PC-3 (cell line): ENCODE measurements at regions not wholly inside any gene's neighbourhood (a gene's known extent, or its start where the extent isn't known, plus 50 kb on each side); places are given as distances from the start of the nearest gene placed in this dataset.
"Not testable (repeated sequence)": the region's sequence is repeated elsewhere in the genome, so short reads cannot be mapped to it uniquely, and the experiment has no call there.

Experiments used
- ATAC-seq: fragments of 200-7000 bp; cut with Tn5 transposase; 2 replicates; pipeline ENCODE4 v1.9.1; 2020; ENCODE audit warnings: mild to moderate bottlenecking, moderate library complexity
- BruUV-seq: library from RNA; stranded (reverse); fragments of 400-500 nt; replicated peaks from 2 replicates; lab custom pipeline; 2021; lab: Mats Ljungman, UMichigan
- CTCF ChIA-PET: fragments of 300-600 bp; sonication (Branson Sonifier 250); formaldehyde crosslinking; loops from one replicate; lab custom pipeline; 2022; ENCODE audit warnings: antibody characterized with exemption; lab: Charles Lee
- POLR2A ChIA-PET: fragments of 300-600 bp; sonication (Branson Sonifier 250); formaldehyde crosslinking; loops from one replicate; lab custom pipeline; 2022; ENCODE audit warnings: antibody characterized with exemption; ENCODE audit not compliant: unreplicated experiment; lab: Charles Lee
- DNase-seq: peaks from one replicate; pipeline ENCODE4 v3.0.0-alpha.2; 2015
- H2AFZ ChIP-seq: fragments of 300-600 bp; sonication (generic); 2 replicates; pipeline ENCODE4 v1.6.0; 2016; ENCODE audit warnings: antibody characterized with exemption, low read length
- H3F3A ChIP-seq: fragments of 300-600 bp; sonication (generic); one replicate; pipeline ENCODE4 v1.6.0; 2017; ENCODE audit warnings: antibody characterized with exemption, low read length, control low read depth, mild to moderate bottlenecking; ENCODE audit not compliant: unreplicated experiment
- H3K27ac ChIP-seq: fragments of 300-600 bp; sonication (generic); 2 replicates; pipeline ENCODE4 v1.5.1; 2016; ENCODE audit warnings: mild to moderate bottlenecking, low read length
- H3K27me3 ChIP-seq: fragments of 300-600 bp; sonication (generic); 2 replicates; pipeline ENCODE4 v1.6.1; 2016; ENCODE audit warnings: low read length, mixed read lengths
- H3K36me3 ChIP-seq: fragments of 300-600 bp; sonication (generic); 2 replicates; pipeline ENCODE4 v1.6.1; 2016; ENCODE audit warnings: low read depth, mixed run types, low read length, mixed read lengths
- H3K4me1 ChIP-seq: fragments of 300-600 bp; sonication (generic); 2 replicates; pipeline ENCODE4 v1.5.1; 2016; ENCODE audit warnings: low read length; ENCODE audit not compliant: insufficient read depth
- H3K4me2 ChIP-seq: fragments of 300-600 bp; sonication (generic); 2 replicates; pipeline ENCODE4 v1.6.0; 2016; ENCODE audit warnings: low read length
- H3K4me3 ChIP-seq: fragments of 300-600 bp; sonication (generic); 2 replicates; pipeline ENCODE4 v1.5.1; 2016; ENCODE audit warnings: mild to moderate bottlenecking, low read length, mixed read lengths
- H3K79me2 ChIP-seq: fragments of 300-600 bp; sonication (generic); 2 replicates; pipeline ENCODE4 v1.6.1; 2017; ENCODE audit warnings: low read length, mixed read lengths
- H3K9ac ChIP-seq: fragments of 300-600 bp; sonication (generic); 2 replicates; pipeline ENCODE4 v1.6.0; 2016; ENCODE audit warnings: mild to moderate bottlenecking, low read length
- H3K9me2 ChIP-seq: fragments of 300-600 bp; sonication (generic); replicated peaks from 2 replicates; pipeline ENCODE4 v1.6.1; 2016; ENCODE audit warnings: mixed run types, low read length, mixed read lengths
- H3K9me3 ChIP-seq: fragments of 300-600 bp; sonication (generic); 2 replicates; pipeline ENCODE4 v1.6.1; 2016; ENCODE audit warnings: low read length, mixed read lengths
- H4K20me1 ChIP-seq: fragments of 300-600 bp; sonication (generic); 2 replicates; pipeline ENCODE4 v1.6.1; 2016; ENCODE audit warnings: low read length, mixed read lengths
- EZH2 ChIP-seq: fragments of 300-600 bp; sonication (generic); IDR thresholded peaks from one replicate; pipeline ENCODE4 v1.6.1; 2017; ENCODE audit warnings: antibody characterized with exemption, mild to moderate bottlenecking, low read length; ENCODE audit not compliant: unreplicated experiment
- EZH2phosphoT487 ChIP-seq: fragments of 300-600 bp; sonication (generic); IDR thresholded peaks from 2 replicates; pipeline ENCODE4 v1.6.1; 2018; ENCODE audit warnings: mild to moderate bottlenecking, antibody characterized with exemption, low read length, borderline replicate concordance
- intact Hi-C: fragments of 100-400 bp; cut with micrococcal nuclease; formaldehyde crosslinking; loops from 2 replicates; pipeline ENCODE4 v1.9.0; 2023
- TF ChIP-seq, protein P1 (sequence below): fragments of 300-600 bp; sonication (generic); conservative IDR thresholded peaks from 2 replicates; pipeline ENCODE4 v1.5.1; 2017; ENCODE audit warnings: antibody characterized with exemption, low read depth, mild to moderate bottlenecking, low read length

DNA sequence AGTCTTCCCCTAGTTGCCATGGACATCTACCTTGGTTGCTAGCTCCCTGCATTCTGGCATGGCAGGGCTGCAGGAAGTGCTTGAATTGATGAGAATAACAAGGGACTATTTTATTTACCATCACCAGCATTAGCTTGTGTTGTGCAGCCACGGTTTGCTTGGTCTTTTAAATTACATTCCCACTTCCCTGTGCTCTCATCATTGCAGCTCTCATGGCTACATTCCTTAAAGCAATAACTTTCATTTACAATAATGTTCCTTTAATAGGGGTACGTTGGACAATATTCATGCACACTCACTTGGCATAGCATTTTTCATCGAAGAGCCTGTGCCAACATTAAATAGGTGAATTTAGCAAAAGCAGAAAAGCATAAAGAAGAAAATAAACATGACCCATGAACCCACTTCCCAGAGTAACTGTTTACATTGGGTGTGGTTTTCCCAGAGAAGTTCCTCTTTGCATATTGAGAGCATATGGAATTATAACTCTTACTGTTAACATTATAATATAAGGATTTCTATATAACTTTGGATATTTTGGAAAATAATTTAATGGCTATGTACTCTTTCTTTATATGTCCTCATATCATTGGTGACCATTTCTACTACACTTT, 113.2 kb upstream of the VWC2 start:
- no peaks in the 10 kb centered on the region for H3K79me2 ChIP-seq
- POLR2A ChIA-PET: no interaction called here
- no peak overlapping the region for H2AFZ ChIP-seq
- no peak for DNase-seq
- ATAC-seq: no peak
- H3K4me2 ChIP-seq: no peak overlapping the region
- H3K36me3 ChIP-seq: no peaks in the 10 kb centered on the region
- intact Hi-C loops: no loop called here
- H3K27ac ChIP-seq: no peak overlapping the region
- H3K9ac ChIP-seq: no peak overlapping the region
- TF ChIP-seq, protein P1, sequence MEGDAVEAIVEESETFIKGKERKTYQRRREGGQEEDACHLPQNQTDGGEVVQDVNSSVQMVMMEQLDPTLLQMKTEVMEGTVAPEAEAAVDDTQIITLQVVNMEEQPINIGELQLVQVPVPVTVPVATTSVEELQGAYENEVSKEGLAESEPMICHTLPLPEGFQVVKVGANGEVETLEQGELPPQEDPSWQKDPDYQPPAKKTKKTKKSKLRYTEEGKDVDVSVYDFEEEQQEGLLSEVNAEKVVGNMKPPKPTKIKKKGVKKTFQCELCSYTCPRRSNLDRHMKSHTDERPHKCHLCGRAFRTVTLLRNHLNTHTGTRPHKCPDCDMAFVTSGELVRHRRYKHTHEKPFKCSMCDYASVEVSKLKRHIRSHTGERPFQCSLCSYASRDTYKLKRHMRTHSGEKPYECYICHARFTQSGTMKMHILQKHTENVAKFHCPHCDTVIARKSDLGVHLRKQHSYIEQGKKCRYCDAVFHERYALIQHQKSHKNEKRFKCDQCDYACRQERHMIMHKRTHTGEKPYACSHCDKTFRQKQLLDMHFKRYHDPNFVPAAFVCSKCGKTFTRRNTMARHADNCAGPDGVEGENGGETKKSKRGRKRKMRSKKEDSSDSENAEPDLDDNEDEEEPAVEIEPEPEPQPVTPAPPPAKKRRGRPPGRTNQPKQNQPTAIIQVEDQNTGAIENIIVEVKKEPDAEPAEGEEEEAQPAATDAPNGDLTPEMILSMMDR: no peak
- TF ChIP-seq EZH2phosphoT487: no peak
- no peak for TF ChIP-seq EZH2
- H3K4me3 ChIP-seq: no peak overlapping the region
- no TSS peak for BruUV-seq
- H3K27me3 ChIP-seq: no peaks in the 10 kb centered on the region
- H3K4me1 ChIP-seq: no peaks in the 10 kb centered on the region
- no peaks in the 10 kb centered on the region for H3K9me2 ChIP-seq
- CTCF ChIA-PET: no interaction called here
- H3K9me3 ChIP-seq: no peaks in the 10 kb centered on the region
- H4K20me1 ChIP-seq: no peaks in the 10 kb centered on the region
- no peaks in the 10 kb centered on the region for H3F3A ChIP-seq

DNA sequence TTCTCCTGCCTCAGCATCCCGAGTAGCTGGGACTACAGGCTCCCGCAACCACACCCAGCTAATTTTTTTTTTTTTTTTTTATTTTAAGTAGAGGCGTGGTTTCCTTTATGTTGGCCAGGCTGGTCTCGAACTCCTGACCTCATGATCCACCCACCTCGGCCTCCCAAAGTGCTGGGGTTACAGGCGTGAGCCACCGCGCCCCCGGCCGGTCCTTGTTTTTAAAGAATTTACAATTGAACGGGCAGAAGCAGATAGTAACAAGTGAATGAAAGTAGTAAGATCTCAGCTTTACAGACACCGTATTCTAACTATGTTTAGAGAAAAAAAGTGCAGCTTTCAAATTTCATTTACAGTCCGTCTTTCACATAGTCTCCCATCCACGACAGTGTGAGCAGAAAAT, 112.5 kb upstream of the VWC2 start:
- H3K4me1 ChIP-seq: no peaks in the 10 kb centered on the region
- intact Hi-C loops: no loop called here
- no peak overlapping the region for H3K4me2 ChIP-seq
- no peak overlapping the region for H3K4me3 ChIP-seq
- no TSS peak for BruUV-seq
- H3F3A ChIP-seq: no peaks in the 10 kb centered on the region
- H2AFZ ChIP-seq: no peak overlapping the region
- no peaks in the 10 kb centered on the region for H3K27me3 ChIP-seq
- TF ChIP-seq EZH2: no peak
- no peak for TF ChIP-seq EZH2phosphoT487
- TF ChIP-seq, protein P1: no peak
- no peak overlapping the region for H3K9ac ChIP-seq
- POLR2A ChIA-PET: no interaction called here
- no peaks in the 10 kb centered on the region for H3K9me3 ChIP-seq
- H3K79me2 ChIP-seq: no peaks in the 10 kb centered on the region
- CTCF ChIA-PET: no interaction called here
- H3K27ac ChIP-seq: no peak overlapping the region
- no peaks in the 10 kb centered on the region for H3K36me3 ChIP-seq
- no peak for DNase-seq
- no peaks in the 10 kb centered on the region for H4K20me1 ChIP-seq
- ATAC-seq: no peak
- H3K9me2 ChIP-seq: no peaks in the 10 kb centered on the region

DNA sequence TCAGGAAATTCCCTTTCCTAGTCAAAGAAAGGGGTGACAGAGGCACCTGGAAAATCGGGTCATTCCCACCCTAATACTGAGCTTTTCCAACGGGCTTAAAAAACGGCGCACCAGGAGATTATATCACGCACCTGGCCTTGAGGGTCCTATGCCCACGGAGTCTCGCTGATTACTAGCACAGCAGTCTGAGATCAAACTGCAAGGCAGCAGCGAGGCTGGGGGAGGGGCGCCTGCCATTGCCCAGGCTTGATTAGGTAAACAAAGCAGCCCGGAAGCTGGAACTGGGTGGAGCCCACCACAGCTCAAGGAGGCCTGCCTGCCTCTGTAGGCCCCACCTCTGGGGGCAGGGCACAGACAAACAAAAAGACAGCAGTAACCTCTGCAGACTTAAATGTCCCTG, 107.5 kb upstream of the VWC2 start:
- CTCF ChIA-PET, ATAC-seq, H4K20me1 ChIP-seq, H3F3A ChIP-seq, H3K4me2 ChIP-seq, POLR2A ChIA-PET, DNase-seq, H3K27ac ChIP-seq, intact Hi-C loops, H3K4me3 ChIP-seq, BruUV-seq, H2AFZ ChIP-seq, H3K4me1 ChIP-seq, H3K9me3 ChIP-seq, H3K79me2 ChIP-seq, H3K36me3 ChIP-seq, H3K9me2 ChIP-seq, H3K9ac ChIP-seq: not testable (repeated sequence)
- peaks cover 19% of the 10 kb centered on the region for H3K27me3 ChIP-seq
